Chondrocyte (in vitro differentiated cells): ENCODE measurements at regions not wholly inside any gene's neighbourhood (a gene's known extent, or its start where the extent isn't known, plus 50 kb on each side); places are given as distances from the start of the nearest gene placed in this dataset.

ENCODE experiments used
- DNase-seq: peaks from one replicate; pipeline ENCODE4 v3.0.0; 2021; ENCODE audit warnings: mixed read lengths, low spot score
- H3K27ac Mint-ChIP-seq: one replicate; pipeline ENCODE4 v1.8.0; 2021; ENCODE audit warnings: mild to moderate bottlenecking, moderate library complexity, mixed read lengths; ENCODE audit not compliant: unreplicated experiment
- H3K27me3 Mint-ChIP-seq: 2 replicates; pipeline ENCODE4 v1.8.0; 2021; ENCODE audit warnings: low read depth, mixed read lengths
- H3K36me3 Mint-ChIP-seq: 2 replicates; pipeline ENCODE4 v1.8.0; 2021; ENCODE audit warnings: low read depth, mixed read lengths
- H3K4me1 Mint-ChIP-seq: 2 replicates; pipeline ENCODE4 v1.8.0; 2021; ENCODE audit warnings: low read depth, mild to moderate bottlenecking, mixed read lengths
- H3K4me3 Mint-ChIP-seq: one replicate; pipeline ENCODE4 v1.8.0; 2021; ENCODE audit warnings: mild to moderate bottlenecking, moderate library complexity, mixed read lengths; ENCODE audit not compliant: unreplicated experiment
- H3K9me3 Mint-ChIP-seq: 2 replicates; pipeline ENCODE4 v1.8.0; 2021; ENCODE audit warnings: low read depth, mixed read lengths
- CTCF ChIP-seq: fragments of 200-600 bp; sonication (generic); IDR thresholded peaks from 2 replicates; pipeline ENCODE4 v1.5.0; 2021; ENCODE audit warnings: antibody characterized with exemption, mild to moderate bottlenecking, moderate library complexity

GRCh38 chr12:114990381-114990780, 306.4 kb upstream of the TBX3 start:
- no peak for TF ChIP-seq CTCF
- H3K27me3 Mint-ChIP-seq, result peaks cover 5% of the 10 kb centered on the region
- H3K4me1 Mint-ChIP-seq, result no peaks in the 10 kb centered on the region
- no peaks in the 10 kb centered on the region for H3K36me3 Mint-ChIP-seq
- H3K4me3 Mint-ChIP-seq, result no peak overlapping the region
- no peak for DNase-seq
- no peaks in the 10 kb centered on the region for H3K9me3 Mint-ChIP-seq
- no peak overlapping the region for H3K27ac Mint-ChIP-seq

GRCh38 chr12:114986849-114987248, 302.9 kb upstream of the TBX3 start:
- Mint-ChIP-seq H3K27me3 (peaks cover 8% of the 10 kb centered on the region), H3K4me3 (no peak overlapping the region), H3K9me3 (peaks cover 7% of the 10 kb centered on the region), H3K36me3 (no peaks in the 10 kb centered on the region), H3K4me1 (no peaks in the 10 kb centered on the region), H3K27ac (no peak overlapping the region)
- TF ChIP-seq CTCF, result no peak
- no peak for DNase-seq

- DNase-seq, result no peak
- Mint-ChIP-seq H3K4me1 (no peaks in the 10 kb centered on the region), H3K27me3 (peaks cover 8% of the 10 kb centered on the region), H3K9me3 (peaks cover 7% of the 10 kb centered on the region), H3K4me3 (no peak overlapping the region), H3K36me3 (no peaks in the 10 kb centered on the region), H3K27ac (no peak overlapping the region)
- TF ChIP-seq CTCF, result no peak
Observed at GRCh38 chr12:114986178-114986714, 302.3 kb upstream of the TBX3 start.

GRCh38 chr12:114984634-114985061, 300.7 kb upstream of the TBX3 start:
- DNase-seq, result no peak
- no peak for TF ChIP-seq CTCF
- Mint-ChIP-seq H3K4me3 (no peak overlapping the region), H3K27ac (no peak overlapping the region), H3K36me3 (no peaks in the 10 kb centered on the region), H3K9me3 (peaks cover 7% of the 10 kb centered on the region), H3K27me3 (peaks cover 12% of the 10 kb centered on the region), H3K4me1 (no peaks in the 10 kb centered on the region)

- DNase-seq, result no peak
- no peak for TF ChIP-seq CTCF
- no peaks in the 10 kb centered on the region for H3K4me1 Mint-ChIP-seq
- H3K4me3 Mint-ChIP-seq, result no peak overlapping the region
- no peak overlapping the region for H3K27ac Mint-ChIP-seq
- peaks cover 12% of the 10 kb centered on the region for H3K27me3 Mint-ChIP-seq
- no peaks in the 10 kb centered on the region for H3K36me3 Mint-ChIP-seq
- peaks cover 7% of the 10 kb centered on the region for H3K9me3 Mint-ChIP-seq
Observed at GRCh38 chr12:114982760-114983159, 298.8 kb upstream of the TBX3 start.
